CMK (cell line): ENCODE measurements at regions not wholly inside any gene's neighbourhood (a gene's known extent, or its start where the extent isn't known, plus 50 kb on each side); places are given as distances from the start of the nearest gene placed in this dataset.
"Not testable (repeated sequence)": the region's sequence is repeated elsewhere in the genome, so short reads cannot be mapped to it uniquely, and the experiment has no call there.

Source experiments
- DNase-seq: peaks from one replicate; pipeline ENCODE4 v3.0.0-alpha.2; 2010; ENCODE audit warnings: low read depth

GRCh38 chr7:142440906-142441411, 183.1 kb upstream of the PRSS58 start:
- DNase-seq: no peak

- no peak for DNase-seq
Observed at GRCh38 chr7:142440219-142440905, 182.5 kb upstream of the PRSS58 start.

- DNase-seq: no peak
Observed at GRCh38 chr7:142439739-142440138, 181.9 kb upstream of the PRSS58 start.

- DNase-seq: no peak
Observed at GRCh38 chr7:142438923-142439515, 181.2 kb upstream of the PRSS58 start.

- peak; percentile 17 for DNase-seq
Observed at GRCh38 chr7:142438235-142438922, 180.5 kb upstream of the PRSS58 start.

GRCh38 chr7:142437741-142438140, 179.9 kb upstream of the PRSS58 start:
- no peak for DNase-seq

- no peak for DNase-seq
Observed at GRCh38 chr7:142436601-142437000, 178.7 kb upstream of the PRSS58 start.

GRCh38 chr7:142435606-142436005, 177.7 kb upstream of the PRSS58 start:
- DNase-seq: not testable (repeated sequence)

- no peak for DNase-seq
Observed at GRCh38 chr7:142434666-142435167, 176.9 kb upstream of the PRSS58 start.

- not testable (repeated sequence) for DNase-seq
Observed at GRCh38 chr7:142434133-142434532, 176.3 kb upstream of the PRSS58 start.

GRCh38 chr7:142432377-142432776, 174.5 kb upstream of the PRSS58 start:
- no peak for DNase-seq

GRCh38 chr7:142431491-142431890, 173.6 kb upstream of the PRSS58 start:
- no peak for DNase-seq

- DNase-seq: no peak
Observed at GRCh38 chr7:142428094-142428493, 170.2 kb upstream of the PRSS58 start.

- no peak for DNase-seq
Observed at GRCh38 chr7:142425281-142425680, 167.4 kb upstream of the PRSS58 start.

- no peak for DNase-seq
Observed at GRCh38 chr7:142422621-142423020, 164.8 kb upstream of the PRSS58 start.

- no peak for DNase-seq
Observed at GRCh38 chr7:142420554-142421362, 162.9 kb upstream of the PRSS58 start.

- DNase-seq: no peak
Observed at GRCh38 chr7:142418326-142418725, 160.5 kb upstream of the PRSS58 start.

- no peak for DNase-seq
Observed at GRCh38 chr7:142414915-142415314, 157.1 kb upstream of the PRSS58 start.

- DNase-seq: no peak
Observed at GRCh38 chr7:142414135-142414534, 156.3 kb upstream of the PRSS58 start.

- no peak for DNase-seq
Observed at GRCh38 chr7:142413280-142414000, 155.6 kb upstream of the PRSS58 start.

- peak; percentile 9 for DNase-seq
Observed at GRCh38 chr7:142412551-142413193, 154.8 kb upstream of the PRSS58 start.
